Ishikawa (cell line): ENCODE measurements at regions not wholly inside any gene's neighbourhood (a gene's known extent, or its start where the extent isn't known, plus 50 kb on each side); places are given as distances from the start of the nearest gene placed in this dataset.

Source experiments
- CEBPB ChIP-seq: IDR thresholded peaks from 2 replicates; pipeline ENCODE4 v1.6.1; 2012
- CREB1 ChIP-seq: IDR thresholded peaks from 2 replicates; pipeline ENCODE4 v1.6.1; 2012; ENCODE audit warnings: low read depth
- EGR1 ChIP-seq: IDR thresholded peaks from 2 replicates; pipeline ENCODE4 v1.6.1; 2012
- EP300 ChIP-seq: IDR thresholded peaks from 2 replicates; pipeline ENCODE4 v1.6.1; 2012; ENCODE audit warnings: borderline replicate concordance
- FOXM1 ChIP-seq: IDR thresholded peaks from 2 replicates; pipeline ENCODE4 v1.6.1; 2012; ENCODE audit warnings: low read depth, borderline replicate concordance
- MAX ChIP-seq: IDR thresholded peaks from 2 replicates; pipeline ENCODE4 v1.6.1; 2012
- NFIC ChIP-seq: IDR thresholded peaks from 2 replicates; pipeline ENCODE4 v1.6.1; 2012
- RAD21 ChIP-seq: IDR thresholded peaks from 2 replicates; pipeline ENCODE4 v1.6.1; 2012; ENCODE audit warnings: low read depth
- REST ChIP-seq: IDR thresholded peaks from 2 replicates; pipeline ENCODE4 v1.6.1; 2012; ENCODE audit warnings: low read depth, mild to moderate bottlenecking
- TAF1 ChIP-seq: IDR thresholded peaks from 2 replicates; pipeline ENCODE4 v1.6.1; 2012; ENCODE audit warnings: low read depth, mild to moderate bottlenecking
- TCF12 ChIP-seq: IDR thresholded peaks from 2 replicates; pipeline ENCODE4 v1.6.1; 2012; ENCODE audit warnings: low read depth
- TEAD4 ChIP-seq: IDR thresholded peaks from 2 replicates; pipeline ENCODE4 v1.6.1; 2012
- USF1 ChIP-seq: IDR thresholded peaks from 2 replicates; pipeline ENCODE4 v1.6.1; 2012
- YY1 ChIP-seq: IDR thresholded peaks from 2 replicates; pipeline ENCODE4 v1.6.1; 2012; ENCODE audit warnings: low read depth
- ZBTB7A ChIP-seq: IDR thresholded peaks from 2 replicates; pipeline ENCODE4 v1.6.1; 2012; ENCODE audit warnings: low read depth

- TF ChIP-seq CREB1 = no peak
- no peak for TF ChIP-seq TCF12
- TF ChIP-seq TEAD4 = no peak
- no peak for TF ChIP-seq YY1
- no peak for TF ChIP-seq USF1
- TF ChIP-seq ZBTB7A = no peak
- no peak for TF ChIP-seq NFIC
- no peak for TF ChIP-seq EP300
- no peak for TF ChIP-seq EGR1
Measured at GRCh38 chr10:130611239-130611638, 475.0 kb downstream of the GLRX3 start.

GRCh38 chr10:130615457-130615856 lies 479.3 kb downstream of the GLRX3 start:
- TF ChIP-seq EP300 (no peak), YY1 (no peak), USF1 (no peak), TAF1 (no peak), TCF12 (no peak), CEBPB (no peak), REST (no peak), FOXM1 (no peak), TEAD4 (no peak), ZBTB7A (no peak), CREB1 (no peak), RAD21 (no peak), NFIC (no peak), MAX (no peak), EGR1 (no peak)

- no peak for TF ChIP-seq REST
- TF ChIP-seq USF1 = no peak
Measured at GRCh38 chr10:130617985-130618384, 481.8 kb downstream of the GLRX3 start.

- TF ChIP-seq CREB1 = no peak
- no peak for TF ChIP-seq RAD21
- TF ChIP-seq USF1 = no peak
- TF ChIP-seq EGR1 = no peak
- no peak for TF ChIP-seq REST
- TF ChIP-seq CEBPB = no peak
- no peak for TF ChIP-seq EP300
- no peak for TF ChIP-seq NFIC
- TF ChIP-seq FOXM1 = no peak
- TF ChIP-seq MAX = no peak
- TF ChIP-seq ZBTB7A = no peak
- no peak for TF ChIP-seq TCF12
- TF ChIP-seq TAF1 = no peak
- no peak for TF ChIP-seq TEAD4
- no peak for TF ChIP-seq YY1
Measured at GRCh38 chr10:130618647-130619046, 482.5 kb downstream of the GLRX3 start.
